Fibroblast of lung (primary cell): ENCODE measurements at regions not wholly inside any gene's neighbourhood (a gene's known extent, or its start where the extent isn't known, plus 50 kb on each side); places are given as distances from the start of the nearest gene placed in this dataset.

Experiments
- CTCF ChIP-seq, 2 donors: IDR thresholded peaks in 1 of 2; conservative IDR thresholded peaks in 1 of 2; 1 replicate in 1 of 2; 2 replicates in 1 of 2; pipeline ENCODE4 v1.5.1; 2011 to 2012; ENCODE audit warnings: low read length in 2 of 2, control low read depth in 1 of 2, inconsistent platforms in 1 of 2, low read depth in 1 of 2, mild to moderate bottlenecking in 1 of 2
- EZH2 ChIP-seq: IDR thresholded peaks from 2 replicates; pipeline ENCODE4 v1.5.1; 2012; ENCODE audit warnings: low read length, control low read depth, mild to moderate bottlenecking; ENCODE audit errors: missing control alignments

GRCh38 chr6:105897131-105897530, 189.0 kb upstream of the PRDM1 start:
- TF ChIP-seq CTCF (conservative IDR thresholded peaks at IDR 0.05 in 1 of 2, IDR thresholded peaks at IDR 0.05 in 1 of 2; ENCODE audit: low read depth in 1 of 2, low read length in 2 of 2): no peak
- TF ChIP-seq EZH2: no peak
